HG03095 (cell line): ENCODE measurements at regions not wholly inside any gene's neighbourhood (a gene's known extent, or its start where the extent isn't known, plus 50 kb on each side); places are given as distances from the start of the nearest gene placed in this dataset.
A peak's percentile ranks its signal among the peaks of the same experiment; 100 is the strongest.
"Not testable (repeated sequence)": the region's sequence is repeated elsewhere in the genome, so short reads cannot be mapped to it uniquely, and the experiment has no call there.

Experiments used
- ATAC-seq: cut with Tn5 transposase; IDR thresholded peaks from one replicate; pipeline ENCODE4 v1.9.1; 2021; ENCODE audit warnings: moderate library complexity; ENCODE audit not compliant: unreplicated experiment

GRCh38 chr16:10232757-10233156 lies 50.5 kb upstream of the GRIN2A start:
- ATAC-seq = no peak

DNA sequence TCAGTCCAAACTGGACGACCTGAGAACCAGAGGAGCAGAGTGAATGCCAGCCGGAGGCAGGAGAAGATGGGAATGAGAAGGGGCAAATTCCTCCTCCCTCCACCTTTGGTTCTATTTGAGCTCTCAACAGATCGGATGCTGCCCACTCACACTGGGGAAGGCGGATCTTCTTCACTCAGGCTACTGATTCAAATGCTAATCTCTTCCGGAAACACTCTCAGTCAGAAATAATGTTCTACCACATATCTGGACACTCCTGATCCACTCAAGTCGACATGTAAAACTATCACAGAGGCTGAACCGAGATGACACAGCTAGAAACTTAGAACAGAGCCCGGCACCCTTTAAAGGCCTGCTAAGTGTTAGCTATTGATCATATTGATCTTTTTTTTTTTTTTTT lies 57.4 kb upstream of the GRIN2A start:
- ATAC-seq = no peak

DNA sequence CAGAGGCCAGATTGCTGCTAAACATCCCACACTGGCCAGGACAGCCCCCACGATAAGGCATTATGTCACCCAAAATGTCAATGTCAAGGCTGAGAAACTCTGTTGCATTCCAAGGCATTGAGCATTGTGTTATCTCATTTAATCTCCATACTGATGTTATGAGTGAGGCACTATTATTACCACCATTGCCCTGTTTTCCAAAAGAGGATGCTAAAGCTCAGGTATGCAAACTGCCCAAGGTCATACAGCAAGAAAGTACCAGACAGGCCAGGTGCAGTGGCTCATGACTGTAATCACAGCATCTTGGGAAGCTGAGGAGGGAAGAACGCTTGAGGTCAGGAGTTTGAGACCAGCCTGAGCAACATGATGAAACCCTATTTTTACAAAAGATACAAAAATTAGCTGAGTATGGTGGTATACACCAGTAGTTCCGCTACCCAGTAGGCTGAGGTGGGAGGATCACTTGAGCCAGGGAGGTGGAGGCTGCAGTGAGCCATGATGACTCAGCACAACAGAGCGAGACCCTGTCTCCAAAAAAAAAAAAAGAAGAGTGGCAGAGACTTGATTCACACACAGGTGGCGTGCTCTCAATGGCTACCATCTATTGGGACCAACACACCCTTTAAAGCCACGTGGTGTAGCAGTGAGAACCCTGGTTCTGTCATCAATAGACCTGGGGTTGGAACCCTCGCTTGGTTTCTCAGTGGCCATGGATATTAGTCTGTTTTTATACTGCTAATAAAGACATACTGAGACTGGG lies 58.8 kb upstream of the GRIN2A start:
- no peak for ATAC-seq

DNA sequence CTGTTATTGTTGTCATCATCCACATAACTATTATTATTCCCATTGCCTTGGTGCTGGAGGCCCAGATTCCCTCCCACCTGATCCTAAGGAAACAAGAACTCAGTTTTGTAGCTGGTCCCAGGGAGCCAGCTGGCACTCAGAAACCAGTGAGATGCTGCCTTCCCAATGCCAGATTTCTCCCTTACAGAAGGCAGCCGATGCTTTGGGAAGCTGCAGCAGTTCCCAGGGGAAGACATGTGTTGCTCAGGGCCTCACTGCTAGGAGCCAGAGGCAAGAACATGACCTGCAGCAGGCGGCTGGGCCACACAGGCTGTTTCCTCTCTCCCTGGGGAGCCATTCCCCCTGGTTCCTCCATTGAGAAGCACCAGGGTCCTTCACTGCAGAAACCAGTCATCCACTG lies 59.9 kb upstream of the GRIN2A start:
- ATAC-seq = no peak

DNA sequence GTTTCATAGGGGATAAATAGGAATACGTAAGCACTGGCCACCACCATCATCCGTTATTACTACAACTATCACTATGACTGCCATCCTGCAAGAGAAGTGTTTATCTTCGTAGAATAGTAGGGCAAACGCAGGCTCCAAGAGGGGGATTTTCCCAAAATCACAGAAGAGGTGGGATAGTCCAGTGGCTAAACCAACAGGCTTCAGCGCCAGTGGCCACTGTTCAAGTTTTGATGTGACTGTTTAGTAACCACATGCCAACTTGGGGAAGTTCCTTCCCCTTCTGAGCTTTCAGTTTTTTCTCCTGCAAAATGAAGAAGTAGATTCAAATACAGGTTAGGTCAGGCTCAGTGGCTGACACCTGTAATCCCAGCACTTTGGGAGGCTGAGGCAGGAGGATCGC lies 60.7 kb upstream of the GRIN2A start:
- peak; percentile 55 for ATAC-seq

DNA sequence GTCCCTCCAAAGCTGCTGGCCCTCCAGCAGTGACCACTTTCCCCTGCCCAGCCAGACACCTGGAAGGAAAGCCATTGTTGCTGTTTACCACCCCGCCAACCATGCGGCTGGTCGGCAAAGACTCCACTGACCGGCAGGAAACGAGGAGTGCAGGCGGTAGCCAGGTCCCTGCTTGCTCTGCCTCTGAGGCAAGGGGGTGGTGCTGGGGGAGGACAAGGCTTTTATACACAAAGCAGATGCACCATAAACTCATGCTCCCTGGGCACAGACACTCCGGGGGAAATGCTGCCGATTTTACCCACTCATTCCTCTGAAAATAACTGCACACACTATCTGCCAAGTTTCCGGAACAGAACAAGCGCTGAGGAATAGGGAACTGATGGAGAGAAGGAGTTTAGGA lies 62.8 kb upstream of the GRIN2A start:
- ATAC-seq = no peak

- no peak for ATAC-seq
Measured at GRCh38 chr16:10250137-10250828, 68.1 kb upstream of the GRIN2A start.

GRCh38 chr16:10252155-10252554 lies 69.9 kb upstream of the GRIN2A start:
- no peak for ATAC-seq

DNA sequence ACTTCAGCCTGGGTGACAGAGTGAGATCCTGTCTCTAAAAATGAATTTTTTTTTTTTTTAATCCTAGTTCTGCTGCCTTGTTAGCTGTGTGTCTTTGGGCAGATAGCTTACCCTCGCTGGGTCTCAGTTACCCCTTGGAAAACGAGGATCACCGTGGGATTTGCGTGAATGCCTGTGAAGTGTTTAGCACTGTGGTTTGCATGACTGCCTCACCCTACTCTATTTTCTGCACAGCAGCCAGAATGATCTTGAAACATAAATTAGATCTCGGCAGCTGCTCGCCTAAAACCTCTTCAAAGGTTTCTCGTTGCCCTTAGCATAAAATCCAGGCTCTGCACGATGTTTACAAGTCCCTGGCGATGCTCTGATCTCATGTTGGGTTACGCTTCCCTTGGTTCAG lies 71.2 kb upstream of the GRIN2A start:
- no peak for ATAC-seq

- no peak for ATAC-seq
Measured at GRCh38 chr16:10255728-10256127, 73.5 kb upstream of the GRIN2A start.

DNA sequence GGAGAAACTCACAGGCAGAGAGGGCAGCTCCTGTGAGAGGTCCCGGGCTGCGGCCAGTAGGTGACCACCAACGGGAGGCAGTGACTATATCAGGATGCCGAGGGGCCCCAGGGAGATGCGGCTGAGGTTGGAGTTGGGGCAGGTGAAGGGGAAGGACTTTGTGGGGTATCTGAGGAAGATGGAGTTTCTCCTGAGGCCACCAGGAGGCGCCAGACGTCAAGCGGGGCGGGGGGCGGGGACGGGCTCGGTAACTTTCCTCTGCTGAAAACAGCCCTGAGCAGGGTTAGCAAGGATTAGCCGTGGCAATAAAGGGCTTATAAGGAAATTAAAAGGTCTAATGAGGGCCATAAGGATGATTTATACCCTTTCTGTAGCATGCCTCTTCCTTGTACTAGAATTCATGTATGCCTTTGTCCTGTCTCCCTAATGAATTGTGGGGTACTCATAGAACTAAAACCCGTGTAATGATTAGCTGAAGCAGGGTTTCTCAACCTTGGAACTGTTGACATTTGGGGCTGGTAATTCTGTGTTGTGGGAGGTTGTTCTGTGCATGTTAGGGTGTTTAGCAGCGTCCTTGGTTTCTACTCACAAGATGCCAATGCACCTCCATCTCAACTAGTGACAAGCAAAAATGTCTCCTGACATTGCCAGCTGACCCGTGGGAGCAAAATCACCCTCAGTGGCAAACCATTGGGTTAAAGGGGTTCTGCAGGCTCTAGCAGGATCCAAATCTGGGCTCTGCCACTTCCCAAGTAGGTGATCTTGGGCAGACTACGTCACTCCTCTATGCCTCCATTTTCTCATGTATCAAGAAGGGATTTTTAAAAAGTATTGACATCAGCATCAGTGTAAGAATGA lies 74.8 kb upstream of the GRIN2A start:
- no peak for ATAC-seq

- not testable (repeated sequence) for ATAC-seq
Measured at GRCh38 chr16:10257642-10258251, 75.5 kb upstream of the GRIN2A start.

- not testable (repeated sequence) for ATAC-seq
Measured at GRCh38 chr16:10258930-10259603, 76.8 kb upstream of the GRIN2A start.

DNA sequence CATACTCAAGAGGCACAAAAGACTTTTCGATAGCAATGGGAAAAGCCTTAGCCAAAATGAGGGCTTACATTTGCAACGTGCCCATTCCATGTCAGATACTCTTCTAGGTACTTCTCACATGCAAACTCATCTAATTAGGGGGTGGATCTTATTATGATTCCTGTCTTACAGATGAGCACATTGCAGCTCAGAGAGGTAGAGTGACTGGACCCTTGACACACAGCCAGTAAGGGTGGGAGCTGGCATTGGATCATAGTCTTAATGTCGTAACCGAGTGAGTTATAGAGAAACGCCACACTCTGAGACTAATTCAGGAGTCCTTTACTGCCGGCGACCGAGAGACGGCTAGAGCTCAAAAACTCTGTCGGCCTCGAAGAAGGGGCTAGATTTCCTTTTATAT lies 78.8 kb upstream of the GRIN2A start:
- no peak for ATAC-seq

- not testable (repeated sequence) for ATAC-seq
Measured at GRCh38 chr16:10261526-10261925, 79.3 kb upstream of the GRIN2A start.

- ATAC-seq = no peak
Measured at GRCh38 chr16:10262377-10263132, 80.3 kb upstream of the GRIN2A start.

GRCh38 chr16:10265770-10266615 lies 83.8 kb upstream of the GRIN2A start:
- ATAC-seq = no peak

GRCh38 chr16:10266809-10267208 lies 84.6 kb upstream of the GRIN2A start:
- ATAC-seq = no peak

DNA sequence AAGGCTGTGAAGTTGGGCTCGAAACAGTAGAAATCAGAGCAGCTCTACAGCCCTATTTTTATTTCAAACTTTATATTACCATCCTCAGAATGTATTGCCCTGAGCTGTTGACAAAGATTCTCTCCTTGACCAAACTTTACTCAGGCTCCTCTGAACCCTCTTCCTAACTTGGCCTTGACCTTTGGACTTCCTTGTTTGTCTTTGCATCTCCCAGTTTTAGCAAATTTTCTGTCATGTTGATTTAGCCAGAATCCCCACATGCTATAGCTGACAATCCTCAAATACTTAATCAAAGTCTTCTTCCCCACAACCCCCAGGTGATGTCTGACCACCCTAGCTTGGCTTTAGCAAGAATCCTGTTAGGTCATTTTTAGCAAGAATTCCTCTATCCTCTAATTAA lies 87.4 kb upstream of the GRIN2A start:
- no peak for ATAC-seq
